ENCODE measurements at regions not wholly inside any gene's neighbourhood (a gene's known extent, or its start where the extent isn't known, plus 50 kb on each side); places are given as distances from the start of the nearest gene placed in this dataset.

DNA sequence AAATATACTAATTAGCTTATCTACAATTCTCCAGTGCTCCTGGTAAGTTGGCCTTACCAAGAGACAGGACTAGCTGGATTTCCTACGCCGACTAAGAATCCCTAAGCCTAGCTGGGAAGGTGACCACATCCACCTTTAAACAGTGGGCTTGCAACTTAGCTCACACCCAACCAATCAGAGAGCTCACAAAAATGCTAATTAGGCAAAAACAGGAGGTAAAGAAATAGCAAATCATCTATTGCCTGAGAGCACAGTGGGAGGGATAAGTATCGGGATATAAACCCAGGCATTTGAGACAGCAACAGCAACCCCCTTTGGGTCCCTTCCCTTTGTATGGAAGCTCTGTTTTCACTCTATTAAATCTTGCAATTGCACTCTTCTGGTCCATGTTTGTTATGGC, 1025.0 kb downstream of the RAB28 start:
- no peak overlapping the region for H3K27ac ChIP-seq (ENCODE audit: low read length in 2 of 2)
- H3K4me1 ChIP-seq (ENCODE audit: control insufficient read depth in 2 of 2, insufficient read depth in 2 of 2, low read length in 2 of 2), result no peaks in the 10 kb centered on the region
- intact Hi-C loops (cut with micrococcal nuclease), result no loop called here
- peaks cover 0 to 7% (median 0%) of the 10 kb centered on the region in 3 donors for H3K9me3 ChIP-seq (ENCODE audit: control extremely low read depth in 1 of 3, control insufficient read depth in 2 of 3, insufficient read depth in 1 of 3, low read length in 2 of 3)
- no peak overlapping the region for H3K4me3 Mint-ChIP-seq
- no peak for DNase-seq
- peaks cover 2% of the 10 kb centered on the region for H3K9me3 Mint-ChIP-seq (ENCODE audit: insufficient read depth)
- H3K4me1 Mint-ChIP-seq, result no peaks in the 10 kb centered on the region
- no peak for ATAC-seq (ENCODE audit: low read depth)
- ChIA-PET POLR2A (no interaction called here), CTCF (no interaction called here)
- no peak for TF ChIP-seq EZH2 (IDR thresholded peaks at IDR 0.05; ENCODE audit: borderline replicate concordance, insufficient read depth, low read depth, low read length, poor library complexity, severe bottlenecking)
- TF ChIP-seq, protein P1, sequence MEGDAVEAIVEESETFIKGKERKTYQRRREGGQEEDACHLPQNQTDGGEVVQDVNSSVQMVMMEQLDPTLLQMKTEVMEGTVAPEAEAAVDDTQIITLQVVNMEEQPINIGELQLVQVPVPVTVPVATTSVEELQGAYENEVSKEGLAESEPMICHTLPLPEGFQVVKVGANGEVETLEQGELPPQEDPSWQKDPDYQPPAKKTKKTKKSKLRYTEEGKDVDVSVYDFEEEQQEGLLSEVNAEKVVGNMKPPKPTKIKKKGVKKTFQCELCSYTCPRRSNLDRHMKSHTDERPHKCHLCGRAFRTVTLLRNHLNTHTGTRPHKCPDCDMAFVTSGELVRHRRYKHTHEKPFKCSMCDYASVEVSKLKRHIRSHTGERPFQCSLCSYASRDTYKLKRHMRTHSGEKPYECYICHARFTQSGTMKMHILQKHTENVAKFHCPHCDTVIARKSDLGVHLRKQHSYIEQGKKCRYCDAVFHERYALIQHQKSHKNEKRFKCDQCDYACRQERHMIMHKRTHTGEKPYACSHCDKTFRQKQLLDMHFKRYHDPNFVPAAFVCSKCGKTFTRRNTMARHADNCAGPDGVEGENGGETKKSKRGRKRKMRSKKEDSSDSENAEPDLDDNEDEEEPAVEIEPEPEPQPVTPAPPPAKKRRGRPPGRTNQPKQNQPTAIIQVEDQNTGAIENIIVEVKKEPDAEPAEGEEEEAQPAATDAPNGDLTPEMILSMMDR (IDR thresholded peaks at IDR 0.05), result no peak
- no peaks in the 10 kb centered on the region for H3K27me3 Mint-ChIP-seq
- H4K20me1 ChIP-seq (ENCODE audit: control insufficient read depth, insufficient read depth, low read length, poor library complexity, severe bottlenecking), result no peaks in the 10 kb centered on the region
- H3K4me2 ChIP-seq (replicated peaks; ENCODE audit: low read depth, low read length, poor library complexity, severe bottlenecking), result no peak overlapping the region
- no peak overlapping the region for H3K4me3 ChIP-seq (ENCODE audit: control extremely low read depth in 1 of 5, extremely low read depth in 1 of 5, insufficient read depth in 1 of 5, low read depth in 2 of 5, low read length in 4 of 5)
- H2AFZ ChIP-seq (ENCODE audit: insufficient read depth, low read depth, low read length, poor library complexity, severe bottlenecking), result no peak overlapping the region
- H3K36me3 ChIP-seq (replicated peaks in 1 of 2; ENCODE audit: control extremely low read depth in 1 of 2, control insufficient read depth in 1 of 2, extremely low read depth in 1 of 2, insufficient read depth in 2 of 2, low read length in 1 of 2), result no peaks in the 10 kb centered on the region
- H3K27ac Mint-ChIP-seq, result no peak overlapping the region
- WGBS (ENCODE audit: insufficient coverage), result 100% methylated on average over 1 of the region's 3 CpGs
- H3K79me2 ChIP-seq (ENCODE audit: control insufficient read depth, insufficient read depth, low read length), result no peaks in the 10 kb centered on the region
- H3K27me3 ChIP-seq (replicated peaks in 1 of 4; ENCODE audit: control extremely low read depth in 1 of 4, control insufficient read depth in 3 of 4, insufficient read depth in 4 of 4, low read length in 3 of 4), result no peaks in the 10 kb centered on the region
- no peak overlapping the region for H3K9ac ChIP-seq (ENCODE audit: low read length)

DNA sequence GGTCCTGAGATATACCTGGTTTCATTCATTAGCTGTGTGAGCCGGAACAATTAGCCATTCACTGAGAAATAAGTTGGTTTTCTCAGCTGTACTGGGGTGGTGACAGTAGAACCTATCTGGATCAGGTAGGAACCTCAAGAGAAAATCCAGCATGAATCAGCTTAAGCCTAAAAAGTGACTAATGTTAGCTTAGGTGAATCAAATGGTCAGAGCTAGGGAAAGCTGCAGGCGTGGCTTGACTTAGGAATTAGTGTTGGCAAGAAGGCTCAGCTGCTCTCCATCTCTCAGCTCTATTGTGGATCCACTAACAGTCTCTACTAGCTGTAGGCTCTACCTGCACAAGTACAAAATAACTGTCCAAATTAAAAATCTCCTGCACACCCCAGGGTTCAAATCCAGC, 1025.5 kb downstream of the RAB28 start:
- Histone ChIP-seq H3K27me3 (replicated peaks in 1 of 4; ENCODE audit: control extremely low read depth in 1 of 4, control insufficient read depth in 3 of 4, insufficient read depth in 4 of 4, low read length in 3 of 4) (no peaks in the 10 kb centered on the region), H2AFZ (ENCODE audit: insufficient read depth, low read depth, low read length, poor library complexity, severe bottlenecking) (no peak overlapping the region), H4K20me1 (ENCODE audit: control insufficient read depth, insufficient read depth, low read length, poor library complexity, severe bottlenecking) (no peaks in the 10 kb centered on the region), H3K4me2 (replicated peaks; ENCODE audit: low read depth, low read length, poor library complexity, severe bottlenecking) (no peak overlapping the region), H3K9me3 (ENCODE audit: control extremely low read depth in 1 of 3, control insufficient read depth in 2 of 3, insufficient read depth in 1 of 3, low read length in 2 of 3) (peaks cover 0 to 7% (median 0%) of the 10 kb centered on the region in 3 donors), H3K79me2 (ENCODE audit: control insufficient read depth, insufficient read depth, low read length) (no peaks in the 10 kb centered on the region), H3K9ac (ENCODE audit: low read length) (no peak overlapping the region), H3K27ac (ENCODE audit: low read length in 2 of 2) (no peak overlapping the region), H3K4me1 (ENCODE audit: control insufficient read depth in 2 of 2, insufficient read depth in 2 of 2, low read length in 2 of 2) (no peaks in the 10 kb centered on the region), H3K4me3 (ENCODE audit: control extremely low read depth in 1 of 5, extremely low read depth in 1 of 5, insufficient read depth in 1 of 5, low read depth in 2 of 5, low read length in 4 of 5) (no peak overlapping the region), H3K36me3 (replicated peaks in 1 of 2; ENCODE audit: control extremely low read depth in 1 of 2, control insufficient read depth in 1 of 2, extremely low read depth in 1 of 2, insufficient read depth in 2 of 2, low read length in 1 of 2) (no peaks in the 10 kb centered on the region)
- DNase-seq, result no peak
- no peaks in the 10 kb centered on the region for H3K27me3 Mint-ChIP-seq
- ChIA-PET POLR2A (no interaction called here), CTCF (no interaction called here)
- H3K4me3 Mint-ChIP-seq, result no peak overlapping the region
- H3K4me1 Mint-ChIP-seq, result no peaks in the 10 kb centered on the region
- no peak overlapping the region for H3K27ac Mint-ChIP-seq
- intact Hi-C loops (cut with micrococcal nuclease), result no loop called here
- H3K9me3 Mint-ChIP-seq (ENCODE audit: insufficient read depth), result peaks cover 2% of the 10 kb centered on the region
- WGBS (ENCODE audit: insufficient coverage), result 100% methylated on average over 1 of the region's 2 CpGs
- no peak for ATAC-seq (ENCODE audit: low read depth)
- TF ChIP-seq, protein P1 (IDR thresholded peaks at IDR 0.05), result no peak
- no peak for TF ChIP-seq EZH2 (IDR thresholded peaks at IDR 0.05; ENCODE audit: borderline replicate concordance, insufficient read depth, low read depth, low read length, poor library complexity, severe bottlenecking)

Data from B cell (primary cell).